DOHH2 (cell line): ENCODE measurements at regions not wholly inside any gene's neighbourhood (a gene's known extent, or its start where the extent isn't known, plus 50 kb on each side); places are given as distances from the start of the nearest gene placed in this dataset.

Experiments
- H3F3A ChIP-seq: fragments of 200-600 bp; sonication (generic), shearing (Covaris generic); 2 replicates; pipeline ENCODE4 v1.6.0; 2016; ENCODE audit warnings: antibody characterized with exemption, mild to moderate bottlenecking; ENCODE audit not compliant: control insufficient read depth, insufficient read depth
- H3K27ac ChIP-seq: fragments of 200-600 bp; sonication (generic); 2 replicates; pipeline ENCODE4 v1.5.1; 2014; ENCODE audit warnings: low read depth, mild to moderate bottlenecking, low read length, moderate library complexity
- H3K27me3 ChIP-seq: fragments of 200-600 bp; sonication (generic); 2 replicates; pipeline ENCODE4 v1.6.1; 2014; ENCODE audit warnings: mild to moderate bottlenecking, low read length, mixed read lengths; ENCODE audit not compliant: control insufficient read depth
- H3K36me3 ChIP-seq: fragments of 200-600 bp; sonication (generic); 2 replicates; pipeline ENCODE4 v1.6.1; 2014; ENCODE audit warnings: mild to moderate bottlenecking, low read length, moderate library complexity, mixed read lengths; ENCODE audit not compliant: control insufficient read depth
- H3K4me1 ChIP-seq: fragments of 200-600 bp; sonication (generic); 2 replicates; pipeline ENCODE4 v1.6.1; 2014; ENCODE audit warnings: mild to moderate bottlenecking, low read length, mixed read lengths; ENCODE audit not compliant: control insufficient read depth
- H3K4me2 ChIP-seq: fragments of 200-600 bp; sonication (generic); 2 replicates; pipeline ENCODE4 v1.6.0; 2014; ENCODE audit warnings: mild to moderate bottlenecking, low read length, moderate library complexity
- H3K4me3 ChIP-seq: fragments of 200-600 bp; sonication (generic); 2 replicates; pipeline ENCODE4 v1.5.1; 2014; ENCODE audit warnings: mild to moderate bottlenecking, low read length, mixed read lengths
- H3K79me2 ChIP-seq: fragments of 200-600 bp; sonication (generic); 2 replicates; pipeline ENCODE4 v1.6.1; 2014; ENCODE audit warnings: mild to moderate bottlenecking, low read length, mixed read lengths; ENCODE audit not compliant: control insufficient read depth
- H3K9me2 ChIP-seq: fragments of 200-600 bp; sonication (generic); replicated peaks from 2 replicates; pipeline ENCODE4 v1.6.1; 2014; ENCODE audit warnings: mild to moderate bottlenecking, low read length, mixed read lengths; ENCODE audit not compliant: control insufficient read depth
- H3K9me3 ChIP-seq: fragments of 200-600 bp; sonication (generic); 2 replicates; pipeline ENCODE4 v1.6.1; 2014; ENCODE audit warnings: antibody characterized with exemption, low read length, mixed read lengths; ENCODE audit not compliant: control insufficient read depth, insufficient read depth
- H4K20me1 ChIP-seq: fragments of 200-600 bp; sonication (generic); 2 replicates; pipeline ENCODE4 v1.6.0; 2014; ENCODE audit warnings: low read depth, mild to moderate bottlenecking, antibody characterized with exemption, low read length, moderate library complexity; ENCODE audit not compliant: control insufficient read depth, insufficient read depth
- CTCF ChIP-seq: fragments of 200-600 bp; sonication (generic); IDR thresholded peaks from one replicate; pipeline ENCODE4 v1.5.1; 2014; ENCODE audit warnings: antibody characterized with exemption, mild to moderate bottlenecking, low read depth, low read length; ENCODE audit not compliant: poor library complexity, severe bottlenecking
- EZH2phosphoT487 ChIP-seq: fragments of 200-600 bp; sonication (generic); IDR thresholded peaks from 2 replicates; pipeline ENCODE4 v1.6.1; 2017; ENCODE audit warnings: borderline replicate concordance, mild to moderate bottlenecking, antibody characterized with exemption, low read length, moderate library complexity, mixed read lengths

GRCh38 chr11:105208019-105208418, 68.5 kb upstream of the CARD18 start:
- TF ChIP-seq EZH2phosphoT487 (no peak), CTCF (no peak)
- Histone ChIP-seq H3F3A (no peaks in the 10 kb centered on the region), H3K9me3 (no peaks in the 10 kb centered on the region), H3K4me1 (no peaks in the 10 kb centered on the region), H3K4me3 (no peak overlapping the region), H3K9me2 (no peaks in the 10 kb centered on the region), H4K20me1 (no peaks in the 10 kb centered on the region), H3K27me3 (no peaks in the 10 kb centered on the region), H3K4me2 (no peak overlapping the region), H3K36me3 (no peaks in the 10 kb centered on the region), H3K27ac (no peak overlapping the region), H3K79me2 (no peaks in the 10 kb centered on the region)

GRCh38 chr11:105206633-105207032, 67.1 kb upstream of the CARD18 start:
- no peaks in the 10 kb centered on the region for H3K9me3 ChIP-seq
- H3K4me3 ChIP-seq = no peak overlapping the region
- H3K27ac ChIP-seq = no peak overlapping the region
- TF ChIP-seq CTCF (no peak), EZH2phosphoT487 (no peak)
- H3K4me2 ChIP-seq = no peak overlapping the region
- H4K20me1 ChIP-seq = no peaks in the 10 kb centered on the region
- no peaks in the 10 kb centered on the region for H3F3A ChIP-seq
- H3K79me2 ChIP-seq = no peaks in the 10 kb centered on the region
- no peaks in the 10 kb centered on the region for H3K36me3 ChIP-seq
- no peaks in the 10 kb centered on the region for H3K27me3 ChIP-seq
- no peaks in the 10 kb centered on the region for H3K4me1 ChIP-seq
- no peaks in the 10 kb centered on the region for H3K9me2 ChIP-seq

GRCh38 chr11:105204636-105205035, 65.1 kb upstream of the CARD18 start:
- H3K79me2 ChIP-seq = no peaks in the 10 kb centered on the region
- H3K4me3 ChIP-seq = no peak overlapping the region
- no peaks in the 10 kb centered on the region for H3K36me3 ChIP-seq
- H3K27ac ChIP-seq = no peak overlapping the region
- TF ChIP-seq CTCF (no peak), EZH2phosphoT487 (no peak)
- no peaks in the 10 kb centered on the region for H3K27me3 ChIP-seq
- H3F3A ChIP-seq = no peaks in the 10 kb centered on the region
- no peak overlapping the region for H3K4me2 ChIP-seq
- H3K9me3 ChIP-seq = no peaks in the 10 kb centered on the region
- no peaks in the 10 kb centered on the region for H3K4me1 ChIP-seq
- no peaks in the 10 kb centered on the region for H4K20me1 ChIP-seq
- no peaks in the 10 kb centered on the region for H3K9me2 ChIP-seq
